Stimulated activated CD4-positive, alpha-beta T cell treated with anti-CD3 and anti-CD28 coated beads, Interleukin-12 subunit alpha, Interleukin-12 subunit beta, amount 100 ng/mL, for 24 hours (primary cell): ENCODE measurements at regions not wholly inside any gene's neighbourhood (a gene's known extent, or its start where the extent isn't known, plus 50 kb on each side); places are given as distances from the start of the nearest gene placed in this dataset.

Source experiments
- DNase-seq, 2 experiments: peaks; one replicate each; pipeline ENCODE4 v3.0.0-alpha.2; 2020; ENCODE audit warnings: low read depth in 2 of 2

DNA sequence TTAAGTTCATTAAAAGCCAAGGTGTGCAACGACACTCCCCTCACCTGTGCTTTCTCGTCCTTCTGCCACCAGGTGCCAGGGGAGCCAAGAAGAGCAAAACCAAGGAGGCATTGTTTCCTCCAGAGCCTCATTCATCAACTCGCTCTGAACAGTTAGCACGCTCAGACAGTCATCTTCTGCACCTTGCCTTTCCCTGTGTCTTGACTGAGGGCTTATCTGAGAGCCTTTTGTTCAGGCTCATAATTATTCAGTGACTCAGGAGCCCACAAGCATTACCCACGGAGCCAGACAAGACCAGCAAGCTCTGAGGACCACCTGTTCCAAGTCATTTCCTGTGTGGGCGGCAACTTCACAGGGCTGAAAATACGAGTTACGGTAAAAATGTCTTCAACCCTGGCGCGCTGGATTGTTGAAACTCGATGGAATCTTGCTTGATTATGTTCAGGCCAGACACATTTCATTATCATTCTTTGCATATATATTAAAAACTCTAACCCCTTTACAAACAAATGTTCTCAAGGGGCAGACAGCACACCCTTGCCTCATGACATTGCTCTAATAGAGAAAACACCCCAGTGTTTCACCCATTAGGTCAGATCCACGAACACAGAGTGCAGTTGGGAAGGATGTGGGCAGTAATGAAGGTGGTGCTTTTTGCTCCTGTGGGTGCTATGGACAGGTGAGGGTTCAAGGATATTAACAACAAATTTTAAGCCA, 89.7 kb upstream of the RUNX1 start:
- peak; percentile 51 to 60 for DNase-seq

GRCh38 chr21:35136586-35137219, 87.6 kb upstream of the RUNX1 start:
- DNase-seq = no peak

DNA sequence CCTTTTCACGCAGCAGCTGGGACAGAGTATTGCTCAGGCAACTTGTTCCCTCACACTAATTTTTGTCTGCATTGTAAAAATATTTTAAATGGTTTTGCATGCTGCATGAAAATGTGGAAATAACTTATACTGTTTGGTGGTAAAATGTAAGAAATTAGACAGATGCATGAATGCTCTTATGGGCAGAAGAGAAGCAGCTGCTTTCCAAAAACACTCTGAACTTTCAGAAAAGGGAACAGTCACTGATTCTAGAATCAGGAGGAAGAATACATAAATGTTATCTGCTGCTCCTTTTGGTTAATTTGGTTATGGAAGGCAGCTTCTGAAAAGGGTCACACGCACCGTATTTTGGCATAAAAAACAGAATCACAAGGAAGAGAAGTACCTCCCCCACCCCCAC, 87.0 kb upstream of the RUNX1 start:
- DNase-seq = no peak

DNA sequence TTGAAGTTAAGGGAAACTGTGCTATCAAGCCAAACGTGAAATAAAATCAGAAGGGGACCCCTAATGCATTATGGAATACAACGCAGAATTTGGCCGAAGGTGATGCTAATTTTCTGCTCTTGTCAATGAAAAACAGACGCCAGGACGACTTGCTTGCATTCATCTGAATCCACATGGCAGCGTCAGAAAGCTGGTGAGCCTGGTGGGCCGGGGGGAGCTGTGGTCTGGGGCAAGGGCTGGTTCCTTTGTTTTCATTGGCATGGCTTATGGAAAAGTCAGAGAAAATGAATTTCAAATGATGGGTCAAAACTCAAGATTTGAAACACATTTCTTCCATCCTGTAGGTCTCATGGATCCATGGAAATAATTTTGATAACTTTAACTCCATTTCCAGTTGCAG, 86.4 kb upstream of the RUNX1 start:
- no peak for DNase-seq

GRCh38 chr21:35134309-35134708, 85.2 kb upstream of the RUNX1 start:
- no peak for DNase-seq

GRCh38 chr21:35128536-35128935, 79.4 kb upstream of the RUNX1 start:
- no peak for DNase-seq

- no peak for DNase-seq
These were observed 78.7 kb upstream of the RUNX1 start for GRCh38 chr21:35127851-35128250.

GRCh38 chr21:35127026-35127425, 77.9 kb upstream of the RUNX1 start:
- DNase-seq = no peak

- no peak for DNase-seq
These were observed 71.6 kb upstream of the RUNX1 start for GRCh38 chr21:35120631-35121180.

- no peak for DNase-seq
These were observed 70.5 kb upstream of the RUNX1 start for GRCh38 chr21:35119501-35120047.

DNA sequence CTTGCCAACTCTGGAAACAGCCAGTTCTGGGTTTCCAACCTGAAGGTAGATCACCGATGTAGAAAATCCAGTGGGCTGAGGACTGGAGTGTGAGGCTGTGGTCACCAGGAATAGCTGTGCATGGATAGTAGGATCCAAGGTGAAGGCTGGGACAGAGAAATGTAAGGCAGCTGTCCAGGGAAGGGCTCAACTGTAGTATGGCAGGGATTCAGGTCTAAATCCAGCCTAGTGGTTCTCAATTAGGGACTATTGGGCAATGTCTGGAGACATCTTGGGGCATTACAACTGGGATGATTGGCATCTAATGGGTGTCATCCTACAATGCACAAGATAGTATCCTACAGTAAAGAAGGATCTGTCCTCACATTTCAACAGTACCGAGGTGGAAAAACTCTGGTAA, 67.7 kb upstream of the RUNX1 start:
- no peak for DNase-seq

DNA sequence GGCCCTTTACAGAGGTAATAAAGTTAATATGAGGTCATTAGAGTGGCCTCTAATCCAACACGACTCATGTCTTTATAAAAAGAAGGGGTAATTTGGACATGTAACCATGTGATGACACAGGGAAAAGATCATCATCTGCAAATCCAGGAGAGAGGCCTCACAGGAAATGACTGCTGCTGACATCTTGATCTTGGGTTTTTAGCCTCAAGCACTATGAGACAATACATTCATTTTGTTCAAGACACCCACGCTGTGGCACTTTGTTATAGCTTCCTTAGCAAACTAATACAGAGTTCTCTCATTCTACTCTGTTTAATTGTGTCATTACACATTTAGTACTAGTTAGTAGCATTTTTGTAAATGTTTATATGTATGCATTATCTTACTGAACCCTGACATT, 64.0 kb upstream of the RUNX1 start:
- DNase-seq = no peak

DNA sequence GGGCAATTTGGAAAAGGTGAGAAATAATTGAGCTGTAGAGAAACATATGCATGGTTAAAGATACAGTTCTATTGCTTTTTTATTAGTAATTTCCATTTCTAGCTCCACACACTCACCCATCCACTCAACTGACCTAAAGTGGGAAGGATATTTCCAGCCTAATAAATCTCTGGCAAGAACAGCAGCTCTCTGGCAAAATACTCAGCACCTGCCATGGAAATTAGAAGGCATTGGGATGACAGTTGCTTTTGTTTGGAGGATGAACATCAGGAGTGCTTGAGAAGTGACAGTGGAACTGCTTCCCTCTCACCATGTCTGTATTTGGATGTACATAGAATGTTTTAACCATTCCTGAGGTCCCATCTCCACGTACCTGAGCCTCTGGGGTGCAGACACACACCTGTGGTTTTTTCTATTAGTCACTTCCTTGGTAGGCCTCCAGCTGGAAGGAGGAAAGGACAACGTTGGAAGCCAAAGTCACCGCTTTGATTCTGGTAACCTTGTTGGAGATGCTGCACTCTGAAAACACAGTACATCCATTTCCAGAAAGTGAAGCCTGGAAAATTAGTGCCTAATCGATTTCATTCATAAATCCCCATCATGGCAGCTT, 62.3 kb upstream of the RUNX1 start:
- DNase-seq = no peak

GRCh38 chr21:35108887-35109286, 59.8 kb upstream of the RUNX1 start:
- DNase-seq = no peak

- no peak for DNase-seq
These were observed 58.4 kb upstream of the RUNX1 start for GRCh38 chr21:35107520-35107919.

GRCh38 chr21:35106246-35106835, 57.2 kb upstream of the RUNX1 start:
- no peak for DNase-seq

DNA sequence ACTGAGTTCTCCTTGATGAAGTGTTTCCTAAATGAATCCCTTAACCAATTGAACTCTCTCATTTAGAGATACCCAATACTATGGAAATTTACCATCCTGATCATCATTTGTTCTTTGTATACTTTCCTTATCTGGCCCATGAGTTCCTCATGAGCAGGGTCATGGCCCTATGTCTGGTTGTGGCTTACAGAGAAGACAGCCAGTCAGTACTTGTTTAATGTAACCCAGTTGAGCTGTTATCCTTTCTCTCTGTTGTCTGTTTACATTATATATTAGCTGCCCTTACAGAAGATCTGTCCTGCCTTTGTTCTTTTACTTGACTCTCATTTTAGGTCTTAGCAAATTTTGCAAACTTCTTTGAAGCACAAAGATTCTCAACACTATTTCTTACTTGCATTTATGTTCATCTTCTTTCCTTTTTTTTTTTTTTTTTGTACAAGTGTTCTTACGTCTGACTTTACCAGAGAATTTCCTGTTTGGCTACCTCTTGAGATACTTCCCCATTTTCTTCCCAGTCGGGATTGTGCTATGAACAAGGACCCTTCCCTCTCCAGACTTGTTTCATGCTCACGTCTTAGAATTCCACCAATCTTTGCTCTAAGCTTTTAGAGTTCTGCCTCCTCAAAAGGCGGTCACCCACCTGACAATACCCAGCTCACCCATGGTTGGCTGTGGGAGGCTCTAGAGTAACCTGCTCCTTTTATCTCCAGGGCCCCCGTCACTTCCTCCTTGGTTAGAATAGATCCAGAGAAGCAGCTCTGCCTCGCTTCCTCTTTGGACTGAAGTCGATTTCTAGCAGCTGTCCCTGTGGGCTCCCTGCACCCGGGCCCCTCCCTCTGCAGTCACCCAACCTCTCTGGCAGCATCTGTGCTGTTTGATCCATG, 53.6 kb upstream of the RUNX1 start:
- DNase-seq = no peak

GRCh38 chr21:35100349-35100811, 51.3 kb upstream of the RUNX1 start:
- no peak for DNase-seq

DNA sequence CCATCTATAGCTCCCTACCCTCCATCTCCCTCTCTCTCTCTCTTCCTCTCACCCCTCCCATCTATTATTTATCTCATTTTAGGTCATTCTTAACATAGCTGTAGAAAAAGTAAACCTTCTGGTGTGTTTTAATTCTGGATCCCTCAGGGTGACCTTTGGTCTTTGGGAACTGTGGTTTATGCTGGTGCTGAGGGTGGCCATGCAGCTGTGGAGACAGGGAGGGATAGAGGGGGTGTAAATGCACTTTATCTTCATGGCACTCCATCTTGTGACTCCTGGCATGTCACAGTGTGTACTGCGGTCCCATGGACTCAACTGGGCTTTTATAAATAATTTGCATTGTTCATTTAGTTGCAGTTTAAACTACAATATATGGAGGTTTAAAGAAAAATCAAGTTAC, 50.2 kb upstream of the RUNX1 start:
- DNase-seq = no peak
